ENCODE measurements at regions not wholly inside any gene's neighbourhood (a gene's known extent, or its start where the extent isn't known, plus 50 kb on each side); places are given as distances from the start of the nearest gene placed in this dataset.

- H3K4me3 ChIP-seq (ENCODE audit: low read length), result no peak overlapping the region
- H3K4me1 ChIP-seq (ENCODE audit: control insufficient read depth, insufficient read depth, low read length), result no peaks in the 10 kb centered on the region
- WGBS (ENCODE audit: insufficient coverage), result no CpG with 5 or more reads among the region's 2 CpGs
- DNase-seq, result no peak
- H3K27me3 ChIP-seq (ENCODE audit: control insufficient read depth, insufficient read depth, low read length), result no peaks in the 10 kb centered on the region
- no peaks in the 10 kb centered on the region for H3K9me3 ChIP-seq (replicated peaks; ENCODE audit: control insufficient read depth, low read depth, low read length)
- no peak overlapping the region for H3K27ac ChIP-seq (ENCODE audit: low read length)
- H3K36me3 ChIP-seq (ENCODE audit: control insufficient read depth, insufficient read depth, low read length), result no peaks in the 10 kb centered on the region
These were observed 57.8 kb upstream of the TBC1D5 start for GRCh38 chr3:17800232-17800631.

GRCh38 chr3:17799312-17799711 is 56.9 kb upstream of the TBC1D5 start:
- DNase-seq, result no peak
- Histone ChIP-seq H3K27me3 (ENCODE audit: control insufficient read depth, insufficient read depth, low read length) (no peaks in the 10 kb centered on the region), H3K4me3 (ENCODE audit: low read length) (no peak overlapping the region), H3K27ac (ENCODE audit: low read length) (no peak overlapping the region), H3K9me3 (replicated peaks; ENCODE audit: control insufficient read depth, low read depth, low read length) (no peaks in the 10 kb centered on the region), H3K4me1 (ENCODE audit: control insufficient read depth, insufficient read depth, low read length) (no peaks in the 10 kb centered on the region), H3K36me3 (ENCODE audit: control insufficient read depth, insufficient read depth, low read length) (no peaks in the 10 kb centered on the region)
- 83% methylated on average over 1 of the region's 5 CpGs for WGBS (ENCODE audit: insufficient coverage)

GRCh38 chr3:17798000-17798399 is 55.6 kb upstream of the TBC1D5 start:
- no peak for DNase-seq
- Histone ChIP-seq H3K9me3 (replicated peaks; ENCODE audit: control insufficient read depth, low read depth, low read length) (no peaks in the 10 kb centered on the region), H3K36me3 (ENCODE audit: control insufficient read depth, insufficient read depth, low read length) (no peaks in the 10 kb centered on the region), H3K27me3 (ENCODE audit: control insufficient read depth, insufficient read depth, low read length) (no peaks in the 10 kb centered on the region), H3K4me3 (ENCODE audit: low read length) (no peak overlapping the region), H3K4me1 (ENCODE audit: control insufficient read depth, insufficient read depth, low read length) (no peaks in the 10 kb centered on the region), H3K27ac (ENCODE audit: low read length) (no peak overlapping the region)

DNA sequence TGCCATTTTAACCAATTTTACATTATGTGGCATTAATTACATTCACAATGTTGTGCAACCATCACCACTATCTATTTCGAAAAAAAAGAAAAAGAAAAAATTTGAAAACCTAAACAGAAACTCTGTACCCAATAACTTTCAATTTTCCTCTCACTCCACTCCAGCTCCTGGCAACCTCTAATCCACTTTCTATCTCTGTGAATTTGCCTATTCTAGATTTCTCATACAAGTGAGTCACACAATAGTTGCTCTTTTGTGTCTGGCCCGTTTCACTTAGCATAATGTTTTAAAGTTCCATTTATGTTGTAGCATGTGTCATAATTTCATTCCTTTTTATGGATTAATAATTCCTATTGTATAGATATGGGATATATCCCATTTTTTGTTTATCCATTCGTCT is 53.3 kb upstream of the TBC1D5 start:
- Histone ChIP-seq H3K4me1 (ENCODE audit: control insufficient read depth, insufficient read depth, low read length) (no peaks in the 10 kb centered on the region), H3K27ac (ENCODE audit: low read length) (no peak overlapping the region), H3K4me3 (ENCODE audit: low read length) (no peak overlapping the region), H3K9me3 (replicated peaks; ENCODE audit: control insufficient read depth, low read depth, low read length) (peaks cover 2% of the 10 kb centered on the region), H3K27me3 (ENCODE audit: control insufficient read depth, insufficient read depth, low read length) (no peaks in the 10 kb centered on the region), H3K36me3 (ENCODE audit: control insufficient read depth, insufficient read depth, low read length) (no peaks in the 10 kb centered on the region)
- no peak for DNase-seq
- no CpG with 5 or more reads among the region's 3 CpGs for WGBS (ENCODE audit: insufficient coverage)

DNA sequence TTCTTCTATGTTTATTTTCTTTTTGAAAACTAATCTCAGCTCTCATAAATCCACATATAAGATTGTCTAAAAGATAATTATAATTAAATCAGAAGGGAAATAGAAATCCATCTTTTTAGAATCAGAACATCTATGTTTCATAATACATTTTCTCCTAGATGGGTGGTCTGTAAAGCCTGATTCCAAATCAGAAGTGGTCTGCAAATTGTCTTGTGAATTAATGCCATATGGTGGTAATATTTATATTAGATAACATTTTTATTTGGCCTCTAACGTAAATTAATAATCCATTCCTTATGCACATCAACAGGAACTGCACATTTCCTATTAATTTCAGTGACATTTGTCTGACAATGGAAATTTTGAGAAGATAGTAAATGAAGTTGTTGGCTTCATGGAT is 52.8 kb upstream of the TBC1D5 start:
- Histone ChIP-seq H3K27ac (ENCODE audit: low read length) (no peak overlapping the region), H3K4me3 (ENCODE audit: low read length) (no peak overlapping the region), H3K36me3 (ENCODE audit: control insufficient read depth, insufficient read depth, low read length) (no peaks in the 10 kb centered on the region), H3K27me3 (ENCODE audit: control insufficient read depth, insufficient read depth, low read length) (no peaks in the 10 kb centered on the region), H3K4me1 (ENCODE audit: control insufficient read depth, insufficient read depth, low read length) (no peaks in the 10 kb centered on the region), H3K9me3 (replicated peaks; ENCODE audit: control insufficient read depth, low read depth, low read length) (peaks cover 2% of the 10 kb centered on the region)
- no peak for DNase-seq
- WGBS (ENCODE audit: insufficient coverage), result no CpG with 5 or more reads among the region's 1 CpG

DNA sequence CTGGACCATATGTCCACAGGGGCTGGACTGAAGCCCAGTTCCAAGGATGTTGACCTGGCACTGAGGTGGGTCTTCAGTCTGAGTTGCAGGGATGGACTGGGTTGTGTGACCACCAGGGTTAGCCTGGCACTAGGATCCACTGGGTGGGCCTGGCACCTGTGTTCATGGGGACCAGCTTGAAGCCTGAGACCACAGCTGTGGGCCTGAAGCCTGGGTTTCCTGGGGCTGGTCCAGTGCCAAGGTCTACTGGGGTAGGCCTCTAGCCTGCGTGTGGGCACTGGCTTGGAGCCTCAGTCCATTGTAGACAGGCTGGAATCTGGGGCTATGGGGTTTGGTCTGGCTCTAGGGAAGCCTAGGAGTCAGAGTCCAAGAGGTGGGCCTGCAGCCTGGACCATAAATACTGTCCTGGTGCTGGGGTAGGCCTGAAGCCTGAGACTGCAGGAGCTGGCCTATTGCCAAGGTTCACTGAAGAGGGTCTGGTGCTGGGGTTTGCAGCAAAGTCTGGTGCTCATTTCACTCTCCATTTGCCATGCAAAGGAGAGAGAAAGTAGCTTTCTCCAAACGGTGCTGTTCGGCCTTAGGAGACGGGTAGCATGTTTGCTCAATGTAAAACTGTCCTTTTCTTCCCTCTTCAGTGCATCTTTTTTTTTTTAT is 51.2 kb upstream of the TBC1D5 start:
- 75% methylated on average over 2 of the region's 4 CpGs for WGBS (ENCODE audit: insufficient coverage)
- Histone ChIP-seq H3K9me3 (replicated peaks; ENCODE audit: control insufficient read depth, low read depth, low read length) (peaks cover 2% of the 10 kb centered on the region), H3K4me3 (ENCODE audit: low read length) (no peak overlapping the region), H3K27ac (ENCODE audit: low read length) (no peak overlapping the region), H3K36me3 (ENCODE audit: control insufficient read depth, insufficient read depth, low read length) (no peaks in the 10 kb centered on the region), H3K4me1 (ENCODE audit: control insufficient read depth, insufficient read depth, low read length) (no peaks in the 10 kb centered on the region), H3K27me3 (ENCODE audit: control insufficient read depth, insufficient read depth, low read length) (no peaks in the 10 kb centered on the region)
- DNase-seq, result peak; percentile 6

Measured in muscle of leg (tissue), 3 donors.